NOMO-1 treated with DMSO at 0.1 percent for 48 hours (cell line): ENCODE measurements at regions not wholly inside any gene's neighbourhood (a gene's known extent, or its start where the extent isn't known, plus 50 kb on each side); places are given as distances from the start of the nearest gene placed in this dataset.

ENCODE experiments used
- DNase-seq: peaks from one replicate; lab custom pipeline; 2025; ENCODE audit not compliant: unreplicated experiment; lab: John Stamatoyannopoulos, UW

DNA sequence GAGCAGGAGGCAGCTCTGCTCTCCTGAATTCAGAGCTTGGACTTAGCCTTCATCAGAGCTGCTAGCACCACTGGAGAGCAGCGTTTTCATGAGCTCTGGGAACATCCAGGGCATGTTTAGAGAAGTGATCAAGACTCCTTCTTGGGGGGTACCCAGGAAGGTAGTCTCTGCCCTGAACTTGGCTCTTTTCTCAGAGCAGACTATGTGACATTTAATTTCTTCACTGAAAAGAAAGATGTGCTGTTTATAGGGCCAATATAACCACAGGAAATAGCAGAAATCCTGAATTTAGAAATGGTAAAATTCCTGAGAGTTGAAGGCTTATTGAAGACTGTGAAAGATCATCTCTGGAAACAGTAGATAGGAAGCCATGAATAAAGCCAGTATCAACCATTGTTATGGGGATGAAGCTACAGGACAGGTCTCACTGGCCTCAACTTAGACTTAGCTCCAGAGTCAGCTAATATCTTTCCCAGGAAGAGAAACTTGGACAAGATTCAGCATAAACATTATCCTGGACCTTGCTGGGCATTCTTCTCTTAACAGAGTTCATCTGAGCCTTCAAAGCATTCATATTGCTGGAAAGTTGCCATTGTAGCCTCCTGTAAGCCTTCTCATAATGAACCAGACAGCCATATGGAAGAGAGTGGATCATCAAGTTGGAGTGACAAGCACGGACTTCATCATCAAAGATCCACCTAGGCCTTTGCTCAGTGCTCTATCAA is 386.6 kb upstream of the THBS1 start:
- DNase-seq: no peak

DNA sequence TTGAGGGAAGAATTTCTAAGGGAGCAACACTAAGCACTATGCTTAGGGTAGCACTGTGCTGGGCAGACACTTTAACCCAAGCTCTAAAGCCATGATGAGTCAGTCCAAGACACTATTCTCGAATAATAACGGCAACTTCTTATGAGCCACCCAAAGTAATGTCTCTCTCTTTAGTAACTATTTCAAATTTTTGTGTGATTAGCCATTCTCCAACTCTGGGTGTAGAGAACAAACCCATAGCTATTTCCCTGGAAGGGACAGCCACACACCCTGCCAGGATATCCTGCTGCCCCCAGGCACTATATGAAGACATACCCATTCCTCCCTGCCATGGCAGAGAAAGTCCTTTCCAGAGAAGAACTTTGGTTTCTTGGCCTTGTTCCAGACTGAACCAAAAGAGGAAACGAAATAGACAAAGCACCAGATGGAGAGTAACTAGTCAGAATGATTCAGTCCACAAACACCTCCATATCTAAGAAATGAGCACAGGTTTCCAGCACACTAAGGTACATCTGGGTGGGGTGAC is 384.9 kb upstream of the THBS1 start:
- peak; percentile 44 for DNase-seq

DNA sequence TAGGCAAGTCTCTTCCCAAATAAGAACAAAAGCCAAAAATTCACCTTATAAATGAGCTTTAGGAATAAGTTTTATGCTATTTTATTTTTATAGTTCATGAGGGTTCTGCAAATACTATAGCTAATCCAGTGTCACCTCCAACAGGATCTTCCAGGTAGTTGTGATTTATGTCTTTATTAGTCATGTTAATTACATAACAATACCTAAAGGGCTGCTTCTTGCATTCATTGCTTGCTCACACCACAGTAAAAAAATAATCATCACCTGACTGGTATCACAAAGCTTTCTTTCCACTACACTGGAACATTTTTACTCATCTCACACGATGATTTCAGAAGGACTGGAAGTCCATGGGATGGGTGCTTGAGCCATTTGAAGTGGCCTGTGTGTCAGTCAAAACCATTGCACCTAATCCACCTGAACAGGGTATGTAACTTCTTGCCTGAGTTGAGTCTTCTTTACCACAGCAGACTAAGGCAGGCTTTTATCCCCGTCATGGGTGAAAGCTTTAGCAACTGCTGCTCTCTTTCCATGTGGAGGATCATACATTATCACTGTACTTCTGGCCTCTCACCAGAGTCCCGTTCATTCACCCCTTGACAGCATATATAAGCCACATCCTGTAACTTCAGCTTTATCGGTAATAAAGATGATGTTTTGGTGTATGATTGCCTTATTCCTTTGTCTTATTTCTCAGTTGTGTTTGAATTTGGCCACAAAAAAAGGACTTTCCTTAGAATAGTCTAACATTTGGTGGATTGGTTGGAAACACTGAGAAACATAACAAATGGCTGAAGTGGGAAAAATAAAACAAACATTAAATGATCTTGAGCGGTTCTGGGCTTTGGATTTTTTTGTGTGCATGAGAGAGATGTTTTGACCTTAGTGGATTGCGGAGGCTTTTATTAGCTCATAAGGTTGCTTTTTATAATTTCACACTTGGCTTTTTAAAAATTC is 382.6 kb upstream of the THBS1 start:
- no peak for DNase-seq

DNA sequence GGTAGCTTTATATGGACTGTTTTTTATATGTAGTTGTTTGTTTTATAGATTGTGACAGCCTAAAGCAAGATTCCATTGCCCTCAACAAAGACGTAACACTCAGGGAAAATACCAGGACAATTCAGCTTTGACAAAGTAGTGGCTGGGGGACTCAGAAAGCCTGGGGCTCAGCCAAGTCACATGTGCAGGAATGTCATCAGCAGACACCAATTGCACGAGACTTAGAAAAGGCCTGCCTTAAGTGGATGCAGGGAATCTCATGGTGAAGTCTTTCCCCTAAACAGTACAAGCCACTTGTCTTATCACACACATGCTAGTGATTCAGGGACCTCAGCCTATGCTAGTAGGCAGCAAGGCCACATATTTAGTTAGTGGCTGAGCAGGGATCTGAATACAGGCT is 381.8 kb upstream of the THBS1 start:
- DNase-seq: no peak

DNA sequence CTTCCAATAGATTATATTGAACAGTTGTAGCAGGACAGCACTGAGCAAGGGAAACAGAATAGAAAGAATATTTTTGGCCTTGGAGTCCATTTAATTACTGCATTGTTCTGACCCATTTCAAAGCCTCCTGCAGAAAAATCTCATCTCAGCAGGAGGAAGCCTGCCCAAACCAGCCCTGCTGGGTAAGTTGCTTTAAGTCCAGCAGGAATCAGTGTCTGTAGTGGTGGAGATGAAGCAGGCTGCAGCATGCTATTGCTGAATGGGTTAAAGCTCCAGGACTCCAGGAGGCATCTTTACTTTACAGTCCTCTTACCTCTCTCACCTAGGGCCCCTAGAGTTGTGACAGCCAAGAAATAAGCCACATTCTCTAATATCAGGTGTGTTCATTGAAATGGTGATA is 380.3 kb upstream of the THBS1 start:
- DNase-seq: no peak

DNA sequence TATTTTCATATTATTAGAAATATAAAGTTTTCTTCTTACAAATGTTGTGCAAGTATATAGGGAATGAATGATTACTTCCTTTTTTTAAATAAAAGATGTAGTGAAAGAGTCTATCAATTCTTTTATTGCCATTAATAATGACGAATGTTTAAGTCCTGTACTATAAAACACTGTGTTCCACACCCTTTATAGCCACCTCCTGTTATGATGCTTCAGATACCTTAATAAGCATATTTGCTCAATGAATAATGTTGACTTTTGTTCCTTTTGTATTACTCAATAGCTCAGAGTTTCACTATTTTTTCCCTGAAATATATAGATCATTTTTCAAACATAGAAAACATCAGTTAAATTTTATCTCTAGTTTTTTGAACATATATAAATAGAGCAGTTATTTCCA is 378.2 kb upstream of the THBS1 start:
- no peak for DNase-seq

DNA sequence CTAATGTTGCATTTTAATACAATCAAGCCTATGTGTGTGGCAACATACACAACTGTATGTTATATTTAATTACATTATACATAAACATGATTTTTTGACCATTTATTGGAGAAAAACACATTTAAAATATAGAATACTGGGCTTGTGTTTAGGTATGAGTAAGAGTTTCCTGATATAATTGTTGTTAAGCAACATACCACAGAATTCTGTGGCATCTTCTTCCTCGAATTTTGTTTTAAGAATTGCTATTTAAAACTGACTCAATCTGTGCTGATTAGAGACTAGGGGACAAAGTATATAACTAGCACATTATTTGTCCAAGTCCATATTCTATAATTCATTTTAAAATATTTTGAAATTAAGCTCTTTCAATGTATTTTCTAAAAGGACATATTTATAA is 376.8 kb upstream of the THBS1 start:
- no peak for DNase-seq

DNA sequence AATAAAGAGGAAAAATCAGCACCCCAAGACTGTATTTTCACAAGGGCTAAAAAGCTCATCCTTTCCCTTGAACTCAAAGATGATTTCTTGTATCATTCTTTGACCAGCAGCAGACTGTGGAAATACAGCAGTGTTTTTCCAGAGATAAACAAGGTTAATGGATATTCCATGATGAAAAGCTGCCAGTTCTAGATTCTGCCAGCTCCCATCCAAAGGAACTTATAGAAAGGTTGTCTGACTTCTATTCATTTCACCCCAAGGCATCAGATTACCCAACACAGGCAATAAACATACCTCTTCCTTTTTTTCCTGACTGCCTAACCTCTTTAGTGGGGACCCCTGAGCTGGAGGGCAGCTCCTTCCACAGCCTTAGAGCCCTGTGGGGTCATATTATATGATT is 375.8 kb upstream of the THBS1 start:
- no peak for DNase-seq

DNA sequence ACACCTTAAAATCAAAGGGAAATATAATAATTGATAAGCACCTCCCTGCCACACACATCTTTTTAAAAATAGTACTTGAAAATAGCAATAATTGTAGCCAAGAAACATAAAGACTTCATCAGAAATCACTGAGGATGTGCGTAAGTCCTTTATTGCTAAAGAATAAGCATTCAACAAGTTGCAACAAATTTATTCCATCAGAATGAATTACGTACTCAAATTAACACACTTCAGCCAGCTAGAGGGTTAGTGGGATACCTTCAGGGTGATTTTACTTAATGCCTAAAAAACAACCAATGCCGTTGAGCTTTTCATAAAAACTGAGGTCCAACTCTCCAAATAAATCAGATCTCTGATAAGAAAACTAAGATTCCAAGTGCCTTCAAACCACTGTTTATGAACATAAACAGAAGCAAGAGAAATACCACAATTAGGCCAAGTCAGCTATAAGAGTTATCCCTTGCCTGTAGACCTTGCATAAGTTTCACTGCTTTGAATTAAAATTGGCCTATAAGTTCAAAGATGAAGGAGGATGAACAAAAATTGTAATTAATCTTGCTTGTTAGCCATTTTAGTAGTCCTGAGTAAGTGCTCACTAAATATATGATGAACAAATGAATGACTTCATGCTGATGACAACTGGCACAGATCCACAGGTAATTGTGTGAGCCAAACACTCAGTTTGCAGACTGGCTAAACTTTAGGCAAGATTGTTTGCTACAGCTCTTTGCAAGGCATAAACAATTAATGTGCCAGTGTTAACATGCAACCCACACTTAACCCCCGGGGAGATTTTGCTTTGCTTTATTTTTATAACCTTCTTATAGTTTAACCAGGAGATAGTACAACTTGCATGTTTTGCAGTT is 375.1 kb upstream of the THBS1 start:
- DNase-seq: no peak

DNA sequence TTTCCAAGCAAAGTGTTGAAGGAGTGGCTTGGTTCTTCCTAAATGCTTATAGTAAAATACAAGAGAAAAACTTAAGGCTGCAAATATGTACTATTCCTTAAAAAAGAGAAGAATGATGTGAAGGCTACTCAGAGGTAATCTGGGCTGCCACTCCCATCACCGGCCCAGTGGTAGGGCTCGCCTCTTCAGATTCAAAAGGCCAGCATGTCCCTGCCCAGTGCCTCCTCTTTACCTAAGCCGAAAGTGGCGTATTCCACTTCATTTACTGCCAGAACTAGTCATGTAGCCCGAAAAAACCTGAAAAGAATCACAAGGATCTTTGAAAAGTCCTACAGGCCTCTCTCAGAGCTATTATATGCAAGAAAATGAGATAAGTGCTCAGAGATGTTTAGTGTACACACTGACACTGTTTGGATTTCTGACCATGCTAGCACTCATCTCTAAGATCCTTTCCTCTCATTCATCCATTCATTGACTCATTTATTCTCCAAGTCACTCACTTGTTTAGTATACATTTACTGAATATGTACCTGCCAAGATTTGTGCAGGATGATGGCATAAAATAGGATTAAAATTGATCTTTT is 373.3 kb upstream of the THBS1 start:
- no peak for DNase-seq

DNA sequence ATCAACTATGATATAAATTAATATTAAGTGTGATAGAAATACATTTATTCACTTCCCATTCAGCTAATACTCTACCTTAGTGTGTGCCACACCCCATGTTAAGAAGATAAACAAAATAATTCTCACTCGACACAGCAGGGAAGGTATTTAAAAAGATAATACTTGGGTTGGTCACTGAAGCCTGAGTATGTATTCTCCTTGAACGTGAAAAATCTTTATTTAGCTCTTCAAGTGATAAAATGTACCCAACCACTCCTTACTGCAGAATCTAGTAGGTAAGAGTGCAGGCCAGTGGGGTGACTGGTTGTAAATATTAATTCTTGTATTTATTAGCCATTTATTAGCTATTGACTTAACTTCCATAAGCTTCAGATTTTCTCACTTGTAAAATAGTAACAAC is 372.7 kb upstream of the THBS1 start:
- no peak for DNase-seq

DNA sequence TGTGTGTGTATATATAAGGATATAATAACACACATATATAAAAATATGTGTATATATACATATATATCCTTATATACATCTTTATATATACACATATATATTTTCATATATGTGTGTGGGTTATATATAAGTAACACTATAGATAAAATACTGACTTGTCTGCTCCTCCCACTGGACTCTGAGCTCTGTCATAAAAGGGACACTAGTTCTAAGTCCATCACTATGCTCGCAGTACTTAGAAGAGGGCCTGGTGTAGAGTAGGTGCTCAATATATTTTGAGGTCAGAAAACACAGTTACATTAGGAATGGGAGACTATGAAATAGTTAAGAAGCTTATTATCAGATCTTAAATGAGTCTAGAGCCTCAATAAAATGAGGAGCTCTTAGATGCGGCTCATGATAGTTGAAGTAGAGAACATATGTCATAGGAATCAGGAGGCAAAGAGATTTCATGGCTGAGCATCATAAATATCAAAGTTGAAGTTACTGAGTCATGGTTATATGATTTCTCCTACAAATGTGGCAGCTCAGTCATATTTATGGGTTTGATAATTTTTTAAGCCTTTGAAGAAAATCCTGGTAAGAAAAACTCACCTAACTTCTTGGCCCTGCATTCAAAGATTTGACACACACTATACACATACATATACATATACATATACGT is 371.2 kb upstream of the THBS1 start:
- DNase-seq: no peak

DNA sequence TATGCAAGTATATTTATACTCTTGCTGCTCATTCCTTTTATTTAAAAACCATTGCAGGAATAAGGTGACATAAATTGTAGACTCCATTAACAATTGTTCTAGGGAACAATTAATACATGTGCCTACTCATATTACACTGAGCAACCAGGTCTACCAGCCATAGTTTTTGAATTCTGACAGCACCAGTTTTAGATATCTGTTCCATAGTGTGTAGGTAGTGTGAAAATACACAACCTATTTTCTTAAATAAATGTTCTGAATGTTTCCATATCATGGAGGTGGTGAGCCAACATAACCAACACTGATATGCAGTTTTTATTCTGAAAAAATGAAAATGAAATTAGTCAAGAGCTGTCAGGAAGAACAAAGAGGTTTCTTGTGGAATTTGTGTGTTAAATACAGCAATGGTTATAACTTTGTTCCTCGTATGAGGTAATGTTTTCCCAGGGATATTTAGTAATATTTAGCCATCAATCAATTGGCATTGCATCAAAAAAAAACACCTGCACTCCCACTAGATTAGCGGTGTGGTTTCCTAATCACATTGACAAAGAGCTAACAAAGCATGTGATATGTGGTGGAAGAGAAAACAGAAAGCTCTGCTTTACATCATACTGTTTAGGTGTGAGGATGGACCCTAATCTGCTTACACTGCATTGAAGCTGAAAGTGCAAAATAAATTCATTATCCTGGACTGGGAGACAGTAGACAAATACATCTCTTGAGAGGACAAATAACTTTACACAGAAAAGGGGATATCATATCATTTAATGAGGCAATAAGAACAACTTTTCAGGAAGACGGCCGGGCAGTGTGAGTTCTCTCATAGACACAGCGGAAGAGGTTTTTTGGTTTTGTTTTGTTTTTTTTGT is 369.5 kb upstream of the THBS1 start:
- no peak for DNase-seq

DNA sequence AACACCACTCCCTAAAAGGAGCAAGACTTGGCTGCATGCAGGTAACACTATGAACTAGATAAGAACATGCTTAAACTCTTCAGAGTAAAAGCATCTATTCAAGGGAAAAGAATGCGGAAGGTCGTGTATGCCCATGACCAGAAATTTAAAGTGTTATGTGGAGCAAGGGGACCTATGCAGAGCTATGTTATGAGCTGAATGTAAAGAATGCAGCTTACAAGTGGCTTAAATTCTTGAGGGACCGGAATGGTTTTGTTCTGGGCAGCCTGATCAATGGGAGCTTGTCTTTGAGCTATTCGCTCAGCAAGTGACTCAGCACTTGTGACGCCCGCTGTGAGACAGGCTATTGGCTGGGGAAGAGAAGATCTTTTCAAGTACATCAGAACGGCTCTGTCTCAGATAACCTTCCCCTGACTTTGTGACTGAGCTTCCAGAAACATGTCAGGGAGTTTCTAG is 367.5 kb upstream of the THBS1 start:
- DNase-seq: no peak

DNA sequence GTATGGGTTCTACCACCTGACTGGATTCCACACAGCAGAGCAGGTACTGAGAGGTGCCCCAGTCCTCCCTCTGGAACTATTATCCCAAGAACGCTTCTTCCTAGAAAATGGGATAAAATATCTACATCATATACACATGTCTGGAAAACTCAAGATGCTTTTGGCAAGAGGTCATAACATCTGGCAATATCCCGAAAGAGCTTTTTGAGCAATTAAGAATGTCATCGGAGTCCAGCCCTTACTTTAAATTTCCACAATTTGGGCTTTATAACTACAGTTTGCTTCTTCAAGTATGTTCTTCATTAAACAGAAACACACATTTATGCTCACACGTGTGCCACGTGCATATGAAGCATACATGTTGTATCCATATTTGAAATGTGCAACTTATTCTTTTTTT is 365.9 kb upstream of the THBS1 start:
- no peak for DNase-seq

DNA sequence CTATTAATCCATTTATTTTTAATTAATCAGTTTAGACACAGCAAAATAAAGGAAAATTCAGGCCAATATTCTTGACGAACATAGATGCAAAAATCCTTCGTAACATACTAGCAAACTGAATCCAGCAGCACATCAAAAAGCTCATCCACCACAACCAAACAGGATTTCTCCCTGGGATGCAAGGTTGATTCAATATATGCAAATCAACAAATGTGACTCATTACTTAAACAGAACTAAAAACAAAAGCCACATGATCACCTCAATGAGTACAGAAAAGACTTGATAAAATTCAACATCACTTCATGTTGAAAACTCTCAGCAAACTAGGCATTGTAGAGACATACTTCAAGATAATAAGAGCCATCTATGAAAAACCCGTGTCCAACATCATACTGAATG is 364.1 kb upstream of the THBS1 start:
- no peak for DNase-seq

DNA sequence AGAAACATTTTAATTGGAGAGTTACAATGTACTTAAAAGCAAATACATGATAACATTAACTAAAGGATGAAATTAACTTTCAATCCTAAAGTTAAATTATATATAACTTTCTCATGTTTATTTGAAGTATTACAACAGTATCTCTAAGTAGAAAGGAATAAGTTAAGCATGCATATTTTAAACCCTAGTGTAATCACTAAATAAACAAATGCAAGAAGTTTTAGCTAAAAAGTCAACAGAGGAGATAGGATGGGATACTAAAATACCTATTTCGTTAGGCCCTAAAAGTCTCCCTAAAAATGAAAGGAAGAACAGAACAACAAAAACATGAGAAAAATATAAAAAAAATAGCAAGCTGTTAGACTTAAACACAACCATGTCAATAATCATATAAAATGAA is 361.3 kb upstream of the THBS1 start:
- no peak for DNase-seq

DNA sequence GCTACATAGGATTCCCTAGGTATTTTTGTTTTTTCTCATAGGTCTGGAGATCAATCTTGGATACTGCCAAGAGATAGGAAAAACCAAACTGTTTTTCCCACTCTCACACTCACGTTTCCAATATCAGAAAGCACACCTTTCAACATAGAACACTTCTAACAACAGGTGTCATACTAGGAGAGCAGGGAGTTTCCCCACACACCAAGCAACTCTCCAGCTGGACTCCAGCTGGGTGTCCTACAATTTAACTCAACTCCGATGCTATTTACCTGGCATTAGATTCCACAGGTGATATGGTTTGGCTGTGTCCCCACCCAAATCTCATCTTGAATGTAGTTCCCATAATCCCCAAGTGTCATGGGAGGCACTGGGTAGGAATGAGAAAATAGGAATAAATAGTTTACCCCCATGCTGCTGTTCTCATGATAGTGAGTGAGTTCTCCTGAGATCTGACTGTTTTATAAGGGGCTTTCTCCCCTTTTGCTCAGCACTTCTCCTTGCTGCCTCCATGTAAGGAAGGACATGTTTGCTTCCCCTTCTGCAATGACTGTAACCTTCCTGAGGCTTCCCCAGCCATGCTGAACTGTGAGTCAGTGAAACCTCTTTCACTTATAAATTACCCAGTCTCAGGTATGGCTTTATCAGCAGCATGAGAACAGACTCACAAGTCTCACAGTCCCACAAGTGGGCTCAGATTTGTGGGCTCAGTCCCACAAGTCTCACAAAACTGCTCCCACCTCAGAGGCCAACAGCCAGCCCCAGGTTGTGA is 354.5 kb upstream of the THBS1 start:
- no peak for DNase-seq

DNA sequence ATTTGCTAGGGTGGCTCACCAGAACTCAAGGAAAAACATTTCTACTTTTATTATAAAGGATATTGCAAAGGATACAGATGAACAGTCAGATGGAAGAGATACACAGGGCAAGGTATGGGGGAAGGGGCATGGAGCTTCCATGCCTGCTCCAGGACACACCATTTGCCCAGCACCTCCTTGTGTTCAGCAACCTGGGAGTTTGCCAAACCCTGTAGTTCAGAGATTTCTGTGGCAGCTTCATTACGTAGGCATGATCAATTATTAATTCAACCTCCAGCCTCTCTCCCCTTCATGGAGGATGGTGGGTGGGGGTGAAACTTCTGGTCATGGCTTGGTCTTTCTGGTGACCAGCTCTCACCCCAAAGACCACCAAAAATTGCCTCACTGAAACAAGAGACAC is 353.9 kb upstream of the THBS1 start:
- no peak for DNase-seq
